ENCODE measurements at regions not wholly inside any gene's neighbourhood (a gene's known extent, or its start where the extent isn't known, plus 50 kb on each side); places are given as distances from the start of the nearest gene placed in this dataset.
"Not testable (repeated sequence)": the region's sequence is repeated elsewhere in the genome, so short reads cannot be mapped to it uniquely, and the experiment has no call there.

- DNase-seq = no peak
- TF ChIP-seq POLR2A (IDR thresholded peaks at IDR 0.05; ENCODE audit: low read length) = no peak
- TF ChIP-seq GATA1 (IDR thresholded peaks at IDR 0.05; ENCODE audit: low read depth, low read length) = no peak
Measured at GRCh38 chr18:30787410-30787809, 255.1 kb downstream of the DSC3 start.

DNA sequence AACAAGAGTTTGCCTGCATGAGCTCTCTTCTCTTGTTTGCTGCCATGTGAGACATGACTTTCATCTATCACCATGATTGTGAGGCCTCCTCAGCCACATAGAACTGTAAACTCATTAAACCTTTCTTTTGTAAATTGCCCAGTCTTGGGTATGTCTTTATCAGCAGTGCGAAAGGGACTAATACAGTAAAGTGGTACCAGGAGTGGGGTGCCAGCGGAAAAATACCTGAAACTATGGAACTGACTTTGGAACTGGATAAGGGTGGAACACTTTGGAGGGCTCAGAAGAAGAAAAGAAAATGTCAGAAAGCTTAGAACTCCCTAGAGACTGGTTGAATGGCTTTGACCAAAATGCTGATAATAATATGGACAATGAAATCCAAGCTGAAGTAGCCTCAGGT is 260.9 kb downstream of the DSC3 start:
- no peak for DNase-seq

DNA sequence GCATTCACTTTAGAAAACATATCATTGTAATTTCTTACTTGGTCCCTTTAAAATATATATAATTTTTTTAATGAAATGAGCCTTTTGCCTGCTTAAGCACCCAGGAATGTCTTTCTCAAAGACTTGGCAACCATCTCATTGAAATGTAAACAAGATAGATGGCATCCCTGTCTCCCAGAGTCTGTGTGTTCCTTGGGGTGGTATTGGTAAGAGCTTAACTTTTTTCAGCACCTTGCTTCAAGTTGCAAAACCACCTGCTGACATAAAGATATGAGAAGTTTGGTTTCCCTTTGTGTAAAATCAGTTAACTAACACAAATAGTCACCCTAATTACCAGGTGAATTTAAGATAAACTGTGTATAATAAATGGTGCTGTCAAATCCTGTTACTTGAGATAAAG is 266.9 kb downstream of the DSC3 start:
- no peak for DNase-seq
- no peak for TF ChIP-seq POLR2A (IDR thresholded peaks at IDR 0.05; ENCODE audit: low read length)
- TF ChIP-seq GATA1 (IDR thresholded peaks at IDR 0.05; ENCODE audit: low read depth, low read length) = no peak

More for the DNA sequence above, 260.9 kb downstream of the DSC3 start:
- no peak for TF ChIP-seq POLR2A (IDR thresholded peaks at IDR 0.05; ENCODE audit: low read length)
- TF ChIP-seq GATA1 (IDR thresholded peaks at IDR 0.05; ENCODE audit: low read depth, low read length) = no peak

DNA sequence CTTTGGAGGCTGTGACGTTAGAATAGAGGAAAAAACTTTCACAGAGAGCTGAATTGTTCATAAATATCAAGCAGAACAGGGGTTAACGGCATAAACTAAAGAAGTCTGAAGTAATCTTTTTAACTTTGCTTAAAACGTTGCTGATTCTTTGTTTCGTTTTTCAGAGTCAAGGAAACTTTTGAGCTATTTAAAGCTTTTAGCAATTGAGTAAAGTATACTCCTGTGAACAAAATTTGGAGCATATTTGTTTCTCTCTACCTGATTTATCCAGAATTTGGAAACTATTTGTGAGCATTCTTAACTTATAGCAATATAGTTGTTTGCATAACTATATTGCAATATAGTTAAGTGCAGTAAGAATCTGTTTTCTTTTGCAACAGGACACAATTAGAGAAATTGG is 270.4 kb downstream of the DSC3 start:
- not testable (repeated sequence) for DNase-seq

GRCh38 chr18:30766053-30766452 is 276.5 kb downstream of the DSC3 start:
- no peak for TF ChIP-seq GATA1 (IDR thresholded peaks at IDR 0.05; ENCODE audit: low read depth, low read length)
- no peak for TF ChIP-seq POLR2A (IDR thresholded peaks at IDR 0.05; ENCODE audit: low read length)
- no peak for DNase-seq

DNA sequence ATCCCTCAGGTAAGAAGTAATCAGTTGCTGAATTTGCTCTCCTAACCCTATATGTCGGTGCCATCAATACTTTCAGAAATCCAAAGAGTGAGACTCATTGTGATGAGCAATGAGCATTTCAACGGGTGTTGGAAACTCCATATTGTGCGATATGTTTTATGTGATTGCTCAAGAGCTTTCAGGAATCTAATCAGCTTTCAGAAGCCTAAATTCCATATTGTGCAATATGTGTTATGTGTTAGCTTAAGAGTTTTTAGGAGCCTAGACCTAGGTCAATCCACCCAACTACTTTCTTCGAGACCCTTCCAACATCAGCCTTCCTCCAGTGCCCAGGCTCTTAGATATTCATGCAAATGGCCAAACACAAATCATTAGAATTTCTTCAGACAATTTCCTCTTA is 277.3 kb downstream of the DSC3 start:
- DNase-seq = no peak
- TF ChIP-seq GATA1 (IDR thresholded peaks at IDR 0.05; ENCODE audit: low read depth, low read length) = no peak
- no peak for TF ChIP-seq POLR2A (IDR thresholded peaks at IDR 0.05; ENCODE audit: low read length)

DNA sequence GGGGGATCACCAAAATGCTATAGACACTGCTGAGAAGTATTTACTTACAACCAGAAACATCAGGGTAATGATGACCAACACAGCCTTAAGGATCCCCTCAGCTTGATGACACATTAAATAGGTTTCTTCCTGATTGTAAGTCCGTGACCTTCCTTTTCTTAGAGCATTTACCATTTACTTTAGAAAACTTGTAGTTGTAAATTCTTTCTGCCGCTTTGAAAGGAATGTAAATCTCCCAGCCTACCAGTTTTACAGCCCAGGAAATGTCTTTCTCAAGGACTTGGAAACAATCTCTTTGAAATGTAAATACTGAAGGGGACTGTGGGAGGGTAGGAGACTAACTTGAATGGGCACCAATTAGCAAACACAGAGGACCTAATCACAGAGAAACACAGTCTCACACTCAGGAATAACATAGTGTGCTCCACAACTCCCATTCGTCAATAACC is 278.6 kb downstream of the DSC3 start:
- DNase-seq = no peak

DNA sequence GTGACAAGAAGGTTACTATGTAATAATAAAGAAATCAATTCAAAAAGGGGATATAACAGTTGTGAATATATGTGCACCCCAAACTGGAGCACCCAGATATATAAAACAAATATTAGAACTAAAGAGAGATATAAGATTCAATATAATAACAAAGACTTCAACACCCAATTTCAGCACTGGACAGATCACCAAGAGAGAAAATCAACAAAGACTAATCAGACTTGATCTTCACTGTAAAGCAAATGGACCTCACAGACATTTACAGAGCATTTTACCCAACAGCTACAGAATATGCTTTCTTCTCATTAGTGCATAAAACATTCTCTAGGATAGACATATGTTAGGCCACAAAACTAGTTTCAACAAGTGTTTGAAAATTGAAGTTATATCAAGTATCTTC is 287.7 kb downstream of the DSC3 start:
- no peak for TF ChIP-seq GATA1 (IDR thresholded peaks at IDR 0.05; ENCODE audit: low read depth, low read length)
- no peak for TF ChIP-seq POLR2A (IDR thresholded peaks at IDR 0.05; ENCODE audit: low read length)
- DNase-seq = no peak

More for the DNA sequence above, 278.6 kb downstream of the DSC3 start:
- TF ChIP-seq POLR2A (IDR thresholded peaks at IDR 0.05; ENCODE audit: low read length) (no peak), GATA1 (IDR thresholded peaks at IDR 0.05; ENCODE audit: low read depth, low read length) (no peak)

DNA sequence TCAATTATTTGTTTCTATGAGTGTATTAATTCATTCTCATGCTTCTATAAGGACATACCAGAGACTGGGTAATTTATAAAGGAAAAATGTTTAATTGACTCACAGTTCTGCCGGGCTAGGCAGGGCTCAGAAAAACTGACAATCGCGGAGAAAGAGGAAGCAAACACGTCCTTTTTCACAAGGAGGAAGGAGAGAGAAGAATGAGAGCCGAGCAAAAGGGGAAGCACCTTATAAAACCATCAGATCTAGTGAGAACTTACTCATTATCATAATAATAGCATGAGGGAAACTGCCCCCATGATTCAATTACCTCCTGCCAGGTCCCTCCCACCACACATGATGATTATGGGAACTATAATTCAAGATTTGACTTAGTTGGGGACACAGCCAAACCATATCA is 294.0 kb downstream of the DSC3 start:
- TF ChIP-seq POLR2A (IDR thresholded peaks at IDR 0.05; ENCODE audit: low read length) = no peak
- TF ChIP-seq GATA1 (IDR thresholded peaks at IDR 0.05; ENCODE audit: low read depth, low read length) = no peak
- no peak for DNase-seq

GRCh38 chr18:30746224-30746623 is 296.3 kb downstream of the DSC3 start:
- no peak for TF ChIP-seq POLR2A (IDR thresholded peaks at IDR 0.05; ENCODE audit: low read length)
- no peak for TF ChIP-seq GATA1 (IDR thresholded peaks at IDR 0.05; ENCODE audit: low read depth, low read length)

GRCh38 chr18:30743033-30743432 is 299.5 kb downstream of the DSC3 start:
- DNase-seq = no peak
- no peak for TF ChIP-seq GATA1 (IDR thresholded peaks at IDR 0.05; ENCODE audit: low read depth, low read length)
- TF ChIP-seq POLR2A (IDR thresholded peaks at IDR 0.05; ENCODE audit: low read length) = no peak

More at GRCh38 chr18:30746224-30746623, 296.3 kb downstream of the DSC3 start:
- no peak for DNase-seq

- no peak for TF ChIP-seq POLR2A (IDR thresholded peaks at IDR 0.05; ENCODE audit: low read length)
- no peak for TF ChIP-seq GATA1 (IDR thresholded peaks at IDR 0.05; ENCODE audit: low read depth, low read length)
- DNase-seq = no peak
Measured at GRCh38 chr18:30730915-30731314, 311.6 kb downstream of the DSC3 start.

- TF ChIP-seq GATA1 (IDR thresholded peaks at IDR 0.05; ENCODE audit: low read depth, low read length) (no peak), POLR2A (IDR thresholded peaks at IDR 0.05; ENCODE audit: low read length) (no peak)
- DNase-seq = no peak
Measured at GRCh38 chr18:30727849-30728248, 314.7 kb downstream of the DSC3 start.

- TF ChIP-seq POLR2A (IDR thresholded peaks at IDR 0.05; ENCODE audit: low read length) (no peak), GATA1 (IDR thresholded peaks at IDR 0.05; ENCODE audit: low read depth, low read length) (no peak)
- no peak for DNase-seq
Measured at GRCh38 chr18:30713299-30713698, 329.2 kb downstream of the DSC3 start.

DNA sequence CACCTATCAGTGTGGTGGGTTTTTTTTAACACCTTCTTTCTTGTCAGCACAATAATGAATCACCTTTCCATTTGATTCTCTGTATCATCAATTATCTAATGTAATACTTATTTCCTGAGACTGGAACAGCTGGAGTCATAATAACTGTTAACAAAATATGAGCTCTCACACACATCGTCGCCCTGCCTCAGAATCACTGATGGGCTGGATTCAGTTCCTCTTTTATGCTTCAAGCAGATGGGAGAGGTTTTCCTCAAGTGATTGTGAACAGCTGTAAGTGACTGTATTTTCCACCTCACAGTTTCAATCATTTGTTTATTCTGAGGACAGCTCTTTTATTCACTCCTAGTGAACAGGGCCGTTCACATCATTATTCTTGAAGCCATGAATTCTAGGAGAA is 330.2 kb downstream of the DSC3 start:
- no peak for TF ChIP-seq GATA1 (IDR thresholded peaks at IDR 0.05; ENCODE audit: low read depth, low read length)
- TF ChIP-seq POLR2A (IDR thresholded peaks at IDR 0.05; ENCODE audit: low read length) = no peak
- DNase-seq = no peak

DNA sequence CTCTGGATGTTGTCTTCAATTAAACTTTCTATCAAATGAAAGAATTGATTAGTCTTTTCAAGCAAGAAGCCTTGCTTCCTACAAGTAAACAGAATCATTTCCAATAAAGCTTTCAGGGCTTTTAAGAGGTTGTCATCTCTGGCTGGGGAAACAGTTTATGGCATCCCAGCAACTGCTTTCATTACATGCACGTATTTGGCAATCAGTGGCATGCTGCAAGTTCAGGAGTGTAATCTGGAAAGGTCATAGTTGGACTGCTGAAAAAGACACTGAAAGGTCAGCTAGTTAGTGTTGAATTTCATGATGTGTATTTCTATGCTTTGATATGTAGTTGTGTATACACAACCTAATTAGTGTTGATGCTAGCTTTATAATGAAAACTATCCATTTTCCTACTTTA is 332.9 kb downstream of the DSC3 start:
- no peak for TF ChIP-seq POLR2A (IDR thresholded peaks at IDR 0.05; ENCODE audit: low read length)
- no peak for TF ChIP-seq GATA1 (IDR thresholded peaks at IDR 0.05; ENCODE audit: low read depth, low read length)

More for the DNA sequence above, 332.9 kb downstream of the DSC3 start:
- no peak for DNase-seq

All from erythroblast (primary cell).